ENCODE measurements at regions not wholly inside any gene's neighbourhood (a gene's known extent, or its start where the extent isn't known, plus 50 kb on each side); places are given as distances from the start of the nearest gene placed in this dataset.

GRCh38 chr17:71677439-71677838, 443.4 kb upstream of the SOX9 start:
- Histone ChIP-seq H3K4me2 (no peak overlapping the region), H3K27ac (no peak overlapping the region), H3K79me2 (no peaks in the 10 kb centered on the region), H3K9me3 (ENCODE audit: low read depth) (no peaks in the 10 kb centered on the region), H3K4me1 (ENCODE audit: insufficient read depth) (no peaks in the 10 kb centered on the region), H3K27me3 (no peaks in the 10 kb centered on the region), H2AFZ (no peak overlapping the region), H3K4me3 (no peak overlapping the region), H3K36me3 (replicated peaks; ENCODE audit: insufficient read depth, low read depth) (no peaks in the 10 kb centered on the region), H3K9me2 (replicated peaks; ENCODE audit: insufficient read depth) (no peaks in the 10 kb centered on the region), H4K20me1 (ENCODE audit: insufficient read depth, poor library complexity, severe bottlenecking) (no peaks in the 10 kb centered on the region)
- TF ChIP-seq EZH2phosphoT487 (IDR thresholded peaks at IDR 0.05; ENCODE audit: low read depth, severe bottlenecking, unreplicated experiment) (no peak), EZH2 (IDR thresholded peaks at IDR 0.05; ENCODE audit: borderline replicate concordance) (no peak), CTCF (IDR thresholded peaks at IDR 0.05; ENCODE audit: poor library complexity) (no peak)
- WGBS (ENCODE audit: low lambda C conversion rate, missing lambda C conversion rate): 81% methylated on average over 4 of the region's 4 CpGs
- DNase-seq (ENCODE audit: low spot score): no peak

GRCh38 chr17:71679832-71680231, 441.0 kb upstream of the SOX9 start:
- H3K4me3 ChIP-seq: no peak overlapping the region
- H3K27me3 ChIP-seq: no peaks in the 10 kb centered on the region
- no peaks in the 10 kb centered on the region for H3K36me3 ChIP-seq (replicated peaks; ENCODE audit: insufficient read depth, low read depth)
- H3K4me2 ChIP-seq: no peak overlapping the region
- H3K9me3 ChIP-seq (ENCODE audit: low read depth): no peaks in the 10 kb centered on the region
- no peaks in the 10 kb centered on the region for H3K79me2 ChIP-seq
- no peaks in the 10 kb centered on the region for H3K4me1 ChIP-seq (ENCODE audit: insufficient read depth)
- TF ChIP-seq EZH2phosphoT487 (IDR thresholded peaks at IDR 0.05; ENCODE audit: low read depth, severe bottlenecking, unreplicated experiment) (no peak), EZH2 (IDR thresholded peaks at IDR 0.05; ENCODE audit: borderline replicate concordance) (no peak), CTCF (IDR thresholded peaks at IDR 0.05; ENCODE audit: poor library complexity) (no peak)
- WGBS (ENCODE audit: low lambda C conversion rate, missing lambda C conversion rate): 76% methylated on average over 2 of the region's 2 CpGs
- H2AFZ ChIP-seq: no peak overlapping the region
- no peaks in the 10 kb centered on the region for H4K20me1 ChIP-seq (ENCODE audit: insufficient read depth, poor library complexity, severe bottlenecking)
- no peak overlapping the region for H3K27ac ChIP-seq
- no peaks in the 10 kb centered on the region for H3K9me2 ChIP-seq (replicated peaks; ENCODE audit: insufficient read depth)
- DNase-seq (ENCODE audit: low spot score): no peak

GRCh38 chr17:71681427-71682173, 439.2 kb upstream of the SOX9 start:
- Histone ChIP-seq H3K9me3 (ENCODE audit: low read depth) (no peaks in the 10 kb centered on the region), H3K4me2 (peak overlapping the region; percentile 47), H3K4me1 (ENCODE audit: insufficient read depth) (no peaks in the 10 kb centered on the region), H3K79me2 (no peaks in the 10 kb centered on the region), H3K9me2 (replicated peaks; ENCODE audit: insufficient read depth) (no peaks in the 10 kb centered on the region), H3K27me3 (no peaks in the 10 kb centered on the region), H3K27ac (peak overlapping the region; percentile 69), H3K36me3 (replicated peaks; ENCODE audit: insufficient read depth, low read depth) (no peaks in the 10 kb centered on the region), H3K4me3 (no peak overlapping the region), H2AFZ (no peak overlapping the region), H4K20me1 (ENCODE audit: insufficient read depth, poor library complexity, severe bottlenecking) (no peaks in the 10 kb centered on the region)
- TF ChIP-seq EZH2phosphoT487 (IDR thresholded peaks at IDR 0.05; ENCODE audit: low read depth, severe bottlenecking, unreplicated experiment) (peak; percentile 48), EZH2 (IDR thresholded peaks at IDR 0.05; ENCODE audit: borderline replicate concordance) (no peak)
- WGBS (ENCODE audit: low lambda C conversion rate, missing lambda C conversion rate): 55% methylated on average over 4 of the region's 4 CpGs
- DNase-seq (ENCODE audit: low spot score): peak; percentile 50

- no peaks in the 10 kb centered on the region for H3K27me3 ChIP-seq
- H4K20me1 ChIP-seq (ENCODE audit: insufficient read depth, poor library complexity, severe bottlenecking): no peaks in the 10 kb centered on the region
- H3K27ac ChIP-seq: no peak overlapping the region
- H3K4me2 ChIP-seq: peak overlapping the region; percentile 47
- no peaks in the 10 kb centered on the region for H3K9me2 ChIP-seq (replicated peaks; ENCODE audit: insufficient read depth)
- no peak overlapping the region for H3K4me3 ChIP-seq
- no peak for TF ChIP-seq EZH2 (IDR thresholded peaks at IDR 0.05; ENCODE audit: borderline replicate concordance)
- no peak for TF ChIP-seq CTCF (IDR thresholded peaks at IDR 0.05; ENCODE audit: poor library complexity)
- TF ChIP-seq EZH2phosphoT487 (IDR thresholded peaks at IDR 0.05; ENCODE audit: low read depth, severe bottlenecking, unreplicated experiment): no peak
- H2AFZ ChIP-seq: no peak overlapping the region
- no peak for DNase-seq (ENCODE audit: low spot score)
- no peaks in the 10 kb centered on the region for H3K4me1 ChIP-seq (ENCODE audit: insufficient read depth)
- no peaks in the 10 kb centered on the region for H3K9me3 ChIP-seq (ENCODE audit: low read depth)
- H3K79me2 ChIP-seq: no peaks in the 10 kb centered on the region
- no peaks in the 10 kb centered on the region for H3K36me3 ChIP-seq (replicated peaks; ENCODE audit: insufficient read depth, low read depth)
- 64% methylated on average over 1 of the region's 1 CpG for WGBS (ENCODE audit: low lambda C conversion rate, missing lambda C conversion rate)
Observed at GRCh38 chr17:71682174-71682494, 438.7 kb upstream of the SOX9 start.

All from hepatocyte (in vitro differentiated cells).